Chondrocyte (in vitro differentiated cells): ENCODE measurements at regions not wholly inside any gene's neighbourhood (a gene's known extent, or its start where the extent isn't known, plus 50 kb on each side); places are given as distances from the start of the nearest gene placed in this dataset.

ENCODE experiments used
- DNase-seq: peaks from one replicate; pipeline ENCODE4 v3.0.0; 2021; ENCODE audit warnings: mixed read lengths, low spot score
- H3K27ac Mint-ChIP-seq: one replicate; pipeline ENCODE4 v1.8.0; 2021; ENCODE audit warnings: mild to moderate bottlenecking, moderate library complexity, mixed read lengths; ENCODE audit not compliant: unreplicated experiment
- H3K27me3 Mint-ChIP-seq: 2 replicates; pipeline ENCODE4 v1.8.0; 2021; ENCODE audit warnings: low read depth, mixed read lengths
- H3K36me3 Mint-ChIP-seq: 2 replicates; pipeline ENCODE4 v1.8.0; 2021; ENCODE audit warnings: low read depth, mixed read lengths
- H3K4me1 Mint-ChIP-seq: 2 replicates; pipeline ENCODE4 v1.8.0; 2021; ENCODE audit warnings: low read depth, mild to moderate bottlenecking, mixed read lengths
- H3K4me3 Mint-ChIP-seq: one replicate; pipeline ENCODE4 v1.8.0; 2021; ENCODE audit warnings: mild to moderate bottlenecking, moderate library complexity, mixed read lengths; ENCODE audit not compliant: unreplicated experiment
- H3K9me3 Mint-ChIP-seq: 2 replicates; pipeline ENCODE4 v1.8.0; 2021; ENCODE audit warnings: low read depth, mixed read lengths
- TF ChIP-seq, protein P1 (sequence below): fragments of 200-600 bp; sonication (generic); IDR thresholded peaks from 2 replicates; pipeline ENCODE4 v1.5.0; 2021; ENCODE audit warnings: antibody characterized with exemption, mild to moderate bottlenecking, moderate library complexity

DNA sequence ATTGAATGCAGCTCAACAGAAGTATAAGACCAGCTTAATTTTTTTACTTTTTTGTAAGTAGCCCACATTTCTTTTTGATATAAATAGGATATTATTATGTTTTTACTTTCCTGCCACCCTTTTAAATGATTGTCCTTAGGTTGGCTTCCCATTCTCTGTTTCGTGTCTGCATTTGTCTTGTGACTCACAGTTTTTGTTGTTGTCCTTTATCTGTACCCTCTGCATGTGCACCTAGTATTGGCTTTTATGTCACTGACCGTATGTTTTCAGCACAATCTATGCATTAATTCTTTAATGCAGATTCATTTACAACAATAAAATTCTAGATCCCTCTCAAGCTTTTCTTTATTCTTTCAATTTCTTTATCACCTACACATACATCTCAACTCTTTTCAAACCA, 474.2 kb upstream of the FANCL start:
- TF ChIP-seq, protein P1, sequence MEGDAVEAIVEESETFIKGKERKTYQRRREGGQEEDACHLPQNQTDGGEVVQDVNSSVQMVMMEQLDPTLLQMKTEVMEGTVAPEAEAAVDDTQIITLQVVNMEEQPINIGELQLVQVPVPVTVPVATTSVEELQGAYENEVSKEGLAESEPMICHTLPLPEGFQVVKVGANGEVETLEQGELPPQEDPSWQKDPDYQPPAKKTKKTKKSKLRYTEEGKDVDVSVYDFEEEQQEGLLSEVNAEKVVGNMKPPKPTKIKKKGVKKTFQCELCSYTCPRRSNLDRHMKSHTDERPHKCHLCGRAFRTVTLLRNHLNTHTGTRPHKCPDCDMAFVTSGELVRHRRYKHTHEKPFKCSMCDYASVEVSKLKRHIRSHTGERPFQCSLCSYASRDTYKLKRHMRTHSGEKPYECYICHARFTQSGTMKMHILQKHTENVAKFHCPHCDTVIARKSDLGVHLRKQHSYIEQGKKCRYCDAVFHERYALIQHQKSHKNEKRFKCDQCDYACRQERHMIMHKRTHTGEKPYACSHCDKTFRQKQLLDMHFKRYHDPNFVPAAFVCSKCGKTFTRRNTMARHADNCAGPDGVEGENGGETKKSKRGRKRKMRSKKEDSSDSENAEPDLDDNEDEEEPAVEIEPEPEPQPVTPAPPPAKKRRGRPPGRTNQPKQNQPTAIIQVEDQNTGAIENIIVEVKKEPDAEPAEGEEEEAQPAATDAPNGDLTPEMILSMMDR, result no peak
- H3K4me1 Mint-ChIP-seq, result no peaks in the 10 kb centered on the region
- peaks cover 23% of the 10 kb centered on the region for H3K27me3 Mint-ChIP-seq
- H3K36me3 Mint-ChIP-seq, result no peaks in the 10 kb centered on the region
- no peak for DNase-seq
- H3K4me3 Mint-ChIP-seq, result no peak overlapping the region
- peaks cover 3% of the 10 kb centered on the region for H3K9me3 Mint-ChIP-seq
- no peak overlapping the region for H3K27ac Mint-ChIP-seq

DNA sequence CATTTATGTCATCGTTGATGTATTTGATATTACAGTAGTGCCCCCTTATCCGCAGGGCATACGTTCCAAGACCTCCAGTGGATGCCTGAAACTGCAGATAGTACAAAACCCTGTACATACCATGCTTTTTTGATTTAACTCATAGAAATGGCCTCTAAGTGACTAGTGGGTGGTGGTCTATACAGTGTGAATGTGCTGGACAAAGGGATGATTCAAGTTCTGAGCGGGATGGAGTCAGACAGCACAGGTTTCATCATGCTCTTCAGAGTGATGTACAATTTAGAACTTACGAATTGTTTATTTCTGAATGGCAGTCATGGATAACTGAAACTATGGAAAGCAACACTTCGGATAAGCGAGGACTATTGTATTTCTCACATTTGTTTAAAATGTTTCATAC, 473.1 kb upstream of the FANCL start:
- no peak for DNase-seq
- Mint-ChIP-seq H3K27ac (no peak overlapping the region), H3K27me3 (peaks cover 23% of the 10 kb centered on the region), H3K4me1 (no peaks in the 10 kb centered on the region), H3K9me3 (peaks cover 3% of the 10 kb centered on the region), H3K36me3 (no peaks in the 10 kb centered on the region), H3K4me3 (no peak overlapping the region)
- TF ChIP-seq, protein P1, result no peak

DNA sequence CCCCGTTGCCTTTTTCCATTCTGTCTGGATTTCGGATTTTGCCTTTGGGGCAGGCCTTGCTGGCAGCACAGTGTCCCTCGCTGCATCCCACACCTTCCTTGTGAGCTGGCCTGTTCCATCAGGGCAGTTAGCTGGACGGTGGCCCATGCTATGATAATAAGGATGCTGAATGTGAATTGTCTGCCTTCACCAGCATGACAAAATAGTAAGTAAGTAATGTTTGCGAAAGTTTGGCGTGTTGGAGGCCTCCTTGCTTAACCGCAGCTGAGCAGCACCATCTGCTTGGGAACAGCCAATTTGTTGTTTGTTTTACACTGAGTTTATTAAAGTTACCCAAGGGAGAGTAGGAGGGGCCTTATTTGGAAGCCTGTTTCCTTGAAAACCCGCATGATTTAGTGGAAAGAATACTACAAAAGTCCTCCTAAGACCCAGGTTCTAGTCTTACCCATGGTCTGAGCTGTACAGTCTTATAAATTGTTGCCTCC, 469.7 kb upstream of the FANCL start:
- Mint-ChIP-seq H3K27me3 (peaks cover 17% of the 10 kb centered on the region), H3K4me1 (no peaks in the 10 kb centered on the region), H3K27ac (no peak overlapping the region), H3K36me3 (no peaks in the 10 kb centered on the region), H3K9me3 (no peaks in the 10 kb centered on the region), H3K4me3 (no peak overlapping the region)
- DNase-seq, result no peak
- TF ChIP-seq, protein P1, result no peak

DNA sequence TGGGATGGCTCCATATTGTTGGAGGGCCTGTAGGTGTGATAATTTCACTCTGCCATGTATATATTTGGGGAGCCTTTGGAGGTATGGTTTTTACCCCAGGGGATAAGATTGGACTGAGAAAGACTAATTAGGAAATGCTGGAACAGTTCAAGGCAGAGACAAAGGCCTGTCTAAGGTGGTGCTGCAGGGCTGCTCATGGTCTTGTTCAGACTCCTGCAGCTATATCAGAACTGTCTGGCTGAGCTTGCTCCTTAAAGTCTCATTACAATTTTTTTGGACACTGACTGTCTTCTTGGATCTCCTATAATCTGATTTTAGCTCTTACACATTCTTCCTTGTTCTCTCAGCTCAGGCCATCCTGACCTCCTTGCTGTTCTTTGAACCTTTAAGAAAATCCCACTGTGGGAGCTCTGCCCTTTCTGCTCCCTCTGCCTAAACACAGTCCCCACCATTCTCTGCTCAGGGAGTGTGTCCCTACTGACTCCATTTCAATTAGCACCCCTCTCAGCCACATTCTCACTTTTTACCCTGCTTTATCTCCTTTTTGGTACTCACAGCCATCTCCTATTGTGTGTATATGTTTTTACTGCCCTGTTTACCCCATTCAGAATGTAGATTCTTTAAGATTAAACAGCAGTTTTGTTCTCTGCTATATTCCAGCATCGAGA, 468.7 kb upstream of the FANCL start:
- Mint-ChIP-seq H3K4me1 (no peaks in the 10 kb centered on the region), H3K36me3 (no peaks in the 10 kb centered on the region), H3K27ac (no peak overlapping the region), H3K27me3 (peaks cover 14% of the 10 kb centered on the region), H3K4me3 (no peak overlapping the region), H3K9me3 (no peaks in the 10 kb centered on the region)
- DNase-seq, result no peak
- TF ChIP-seq, protein P1, result no peak

DNA sequence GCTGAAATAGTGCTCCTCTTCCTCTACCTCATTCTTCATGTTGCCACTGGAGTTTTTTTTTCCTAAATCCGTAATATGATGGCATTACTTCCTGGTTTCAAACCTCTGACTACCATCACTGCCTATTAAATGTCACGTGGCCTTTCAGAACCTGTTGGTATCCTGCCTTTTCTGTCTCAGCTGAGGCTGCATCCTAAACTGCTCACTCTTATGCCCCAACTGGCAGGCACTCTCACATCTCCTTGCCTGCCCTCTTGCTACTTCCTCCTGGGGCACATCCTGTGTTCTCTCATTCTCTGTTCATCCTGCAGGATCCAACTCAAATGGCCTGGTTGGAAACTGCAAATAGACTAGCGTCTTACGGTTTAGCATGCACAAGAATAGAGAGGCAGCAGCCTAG, 468.1 kb upstream of the FANCL start:
- Mint-ChIP-seq H3K4me3 (no peak overlapping the region), H3K4me1 (no peaks in the 10 kb centered on the region), H3K36me3 (no peaks in the 10 kb centered on the region), H3K9me3 (no peaks in the 10 kb centered on the region), H3K27me3 (peaks cover 10% of the 10 kb centered on the region), H3K27ac (no peak overlapping the region)
- DNase-seq, result no peak
- TF ChIP-seq, protein P1, result no peak
